IMR-90 (cell line): ENCODE measurements at regions not wholly inside any gene's neighbourhood (a gene's known extent, or its start where the extent isn't known, plus 50 kb on each side); places are given as distances from the start of the nearest gene placed in this dataset.

Source experiments
- BHLHE40 ChIP-seq: fragments of 150-350 bp; IDR thresholded peaks from 2 replicates; pipeline ENCODE4 v1.6.1; 2016; ENCODE audit warnings: mild to moderate bottlenecking, low read depth, low read length
- CTCF ChIP-seq: conservative IDR thresholded peaks from 2 replicates; pipeline ENCODE4 v1.5.1; 2012; ENCODE audit warnings: mild to moderate bottlenecking, low read depth, low read length, improper control_type of control experiment
- FOS ChIP-seq: fragments of 150-350 bp; IDR thresholded peaks from 2 replicates; pipeline ENCODE4 v1.6.1; 2016; ENCODE audit warnings: low read depth, low read length
- POLR2A ChIP-seq: IDR thresholded peaks from 2 replicates; pipeline ENCODE4 v1.6.1; 2012; ENCODE audit warnings: mild to moderate bottlenecking, low read depth, low read length
- RAD21 ChIP-seq: IDR thresholded peaks from 2 replicates; pipeline ENCODE4 v1.6.1; 2012; ENCODE audit warnings: low read length, improper control_type of control experiment
- RFX5 ChIP-seq: IDR thresholded peaks from 2 replicates; pipeline ENCODE4 v1.8.0; 2012; ENCODE audit warnings: low read depth, mild to moderate bottlenecking, low read length, moderate library complexity

GRCh38 chr5:68730220-68730978 is 363.4 kb upstream of the SLC30A5 start:
- TF ChIP-seq POLR2A, result no peak
- no peak for TF ChIP-seq BHLHE40
- TF ChIP-seq CTCF, result no peak
- TF ChIP-seq RFX5, result no peak
- TF ChIP-seq RAD21, result no peak
- no peak for TF ChIP-seq FOS
